ENCODE measurements at regions not wholly inside any gene's neighbourhood (a gene's known extent, or its start where the extent isn't known, plus 50 kb on each side); places are given as distances from the start of the nearest gene placed in this dataset.

DNA sequence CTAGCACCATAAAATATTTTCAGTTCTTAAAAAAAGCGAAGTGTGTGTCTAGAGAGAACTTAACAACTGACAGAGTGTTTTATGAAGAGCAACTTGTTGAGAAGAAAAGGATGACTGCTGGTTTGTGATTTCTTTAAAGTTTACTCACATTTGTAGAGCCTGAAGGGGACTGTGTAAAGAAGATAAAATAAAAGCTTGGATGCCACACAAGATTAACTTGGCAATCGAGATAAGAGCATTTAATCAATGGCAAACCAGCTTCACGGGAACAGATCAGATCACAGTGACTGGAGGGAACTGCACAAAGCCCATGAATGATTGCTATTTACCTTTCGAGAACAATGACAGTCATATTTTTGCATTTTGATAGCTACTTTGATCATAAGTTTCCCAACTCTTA is 2013.1 kb upstream of the CDH9 start:
- TF ChIP-seq, protein P1, sequence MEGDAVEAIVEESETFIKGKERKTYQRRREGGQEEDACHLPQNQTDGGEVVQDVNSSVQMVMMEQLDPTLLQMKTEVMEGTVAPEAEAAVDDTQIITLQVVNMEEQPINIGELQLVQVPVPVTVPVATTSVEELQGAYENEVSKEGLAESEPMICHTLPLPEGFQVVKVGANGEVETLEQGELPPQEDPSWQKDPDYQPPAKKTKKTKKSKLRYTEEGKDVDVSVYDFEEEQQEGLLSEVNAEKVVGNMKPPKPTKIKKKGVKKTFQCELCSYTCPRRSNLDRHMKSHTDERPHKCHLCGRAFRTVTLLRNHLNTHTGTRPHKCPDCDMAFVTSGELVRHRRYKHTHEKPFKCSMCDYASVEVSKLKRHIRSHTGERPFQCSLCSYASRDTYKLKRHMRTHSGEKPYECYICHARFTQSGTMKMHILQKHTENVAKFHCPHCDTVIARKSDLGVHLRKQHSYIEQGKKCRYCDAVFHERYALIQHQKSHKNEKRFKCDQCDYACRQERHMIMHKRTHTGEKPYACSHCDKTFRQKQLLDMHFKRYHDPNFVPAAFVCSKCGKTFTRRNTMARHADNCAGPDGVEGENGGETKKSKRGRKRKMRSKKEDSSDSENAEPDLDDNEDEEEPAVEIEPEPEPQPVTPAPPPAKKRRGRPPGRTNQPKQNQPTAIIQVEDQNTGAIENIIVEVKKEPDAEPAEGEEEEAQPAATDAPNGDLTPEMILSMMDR (IDR thresholded peaks at IDR 0.05), result no peak
- TF ChIP-seq POLR2A (IDR thresholded peaks at IDR 0.05), result no peak

Measured in body of pancreas (tissue), 4 donors.